Suprapubic skin (tissue), 4 donors: ENCODE measurements at regions not wholly inside any gene's neighbourhood (a gene's known extent, or its start where the extent isn't known, plus 50 kb on each side); places are given as distances from the start of the nearest gene placed in this dataset.

Experiments used
- DNase-seq, 2 donors: peaks; one replicate each; pipeline ENCODE4 v3.0.0-alpha.2; 2019; ENCODE audit warnings: low spot score in 2 of 2
- H3K27ac ChIP-seq: fragments of 200-600 bp; sonication (generic); one replicate; pipeline ENCODE4 v1.5.1; 2019
- H3K27me3 ChIP-seq: fragments of 200-600 bp; sonication (generic); one replicate; pipeline ENCODE4 v1.5.1; 2019
- H3K36me3 ChIP-seq: fragments of 200-600 bp; sonication (generic); one replicate; pipeline ENCODE4 v1.5.1; 2019
- H3K4me1 ChIP-seq: fragments of 200-600 bp; sonication (generic); one replicate; pipeline ENCODE4 v1.5.1; 2019
- H3K4me3 ChIP-seq: fragments of 200-600 bp; sonication (generic); one replicate; pipeline ENCODE4 v1.5.1; 2019; ENCODE audit warnings: mild to moderate bottlenecking
- H3K9me3 ChIP-seq: fragments of 200-600 bp; sonication (generic); one replicate; pipeline ENCODE4 v1.5.1; 2019
- EP300 ChIP-seq: sonication (generic); formaldehyde crosslinking; IDR thresholded peaks from one replicate; pipeline ENCODE4 v1.6.1; 2017; ENCODE audit warnings: antibody characterized with exemption
- POLR2A ChIP-seq, 2 donors: fragments of 450-650 bp; IDR thresholded peaks; one replicate each; pipeline ENCODE4 v1.6.1; 2017; ENCODE audit warnings: antibody characterized with exemption in 2 of 2, mild to moderate bottlenecking in 2 of 2, moderate library complexity in 2 of 2
- POLR2AphosphoS5 ChIP-seq, 3 donors: sonication (generic); formaldehyde crosslinking; IDR thresholded peaks; one replicate each; pipeline ENCODE4 v1.6.1; 2017; ENCODE audit warnings: antibody characterized with exemption in 3 of 3
- WGBS: methylation state at CpG from one replicate; pipeline ENCODE4 v1.1.5; 2018; 5-methylcytosine and 5-hydroxymethylcytosine counted together
- TF ChIP-seq, protein P1 (sequence below), 2 donors: fragments of 200-600 bp in 1 of 2; fragments of 450-650 bp in 1 of 2; sonication (generic) in 1 of 2; IDR thresholded peaks; one replicate each; pipeline ENCODE4 v1.5.1; 2016 to 2019; ENCODE audit warnings: antibody characterized with exemption in 2 of 2, mild to moderate bottlenecking in 1 of 2, moderate library complexity in 1 of 2

DNA sequence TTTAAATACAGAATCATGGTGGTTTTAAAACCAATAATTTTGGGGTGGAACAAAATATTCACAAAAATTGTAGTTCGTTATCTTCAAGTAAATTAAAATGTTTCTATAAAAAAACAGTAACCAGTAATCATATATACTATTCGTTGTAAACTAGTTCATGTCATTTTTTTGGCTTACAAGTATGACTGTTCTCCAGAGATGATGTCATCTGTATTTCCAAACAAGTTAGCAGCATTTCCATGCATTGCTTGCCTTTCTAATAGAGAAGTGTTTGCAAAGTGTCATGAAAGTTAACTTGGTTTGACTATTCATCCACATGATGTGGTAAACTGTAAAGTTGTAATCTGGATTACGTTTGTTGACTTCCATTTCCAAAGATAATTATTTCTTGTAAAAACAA, 717.9 kb upstream of the ADAMTS16 start:
- WGBS: 47% methylated on average over 3 of the region's 3 CpGs
- TF ChIP-seq, protein P1, sequence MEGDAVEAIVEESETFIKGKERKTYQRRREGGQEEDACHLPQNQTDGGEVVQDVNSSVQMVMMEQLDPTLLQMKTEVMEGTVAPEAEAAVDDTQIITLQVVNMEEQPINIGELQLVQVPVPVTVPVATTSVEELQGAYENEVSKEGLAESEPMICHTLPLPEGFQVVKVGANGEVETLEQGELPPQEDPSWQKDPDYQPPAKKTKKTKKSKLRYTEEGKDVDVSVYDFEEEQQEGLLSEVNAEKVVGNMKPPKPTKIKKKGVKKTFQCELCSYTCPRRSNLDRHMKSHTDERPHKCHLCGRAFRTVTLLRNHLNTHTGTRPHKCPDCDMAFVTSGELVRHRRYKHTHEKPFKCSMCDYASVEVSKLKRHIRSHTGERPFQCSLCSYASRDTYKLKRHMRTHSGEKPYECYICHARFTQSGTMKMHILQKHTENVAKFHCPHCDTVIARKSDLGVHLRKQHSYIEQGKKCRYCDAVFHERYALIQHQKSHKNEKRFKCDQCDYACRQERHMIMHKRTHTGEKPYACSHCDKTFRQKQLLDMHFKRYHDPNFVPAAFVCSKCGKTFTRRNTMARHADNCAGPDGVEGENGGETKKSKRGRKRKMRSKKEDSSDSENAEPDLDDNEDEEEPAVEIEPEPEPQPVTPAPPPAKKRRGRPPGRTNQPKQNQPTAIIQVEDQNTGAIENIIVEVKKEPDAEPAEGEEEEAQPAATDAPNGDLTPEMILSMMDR (IDR thresholded peaks at IDR 0.05): no peak
- TF ChIP-seq POLR2A (IDR thresholded peaks at IDR 0.05) (no peak), POLR2AphosphoS5 (IDR thresholded peaks at IDR 0.05) (no peak), EP300 (no peak)
- DNase-seq: no peak

DNA sequence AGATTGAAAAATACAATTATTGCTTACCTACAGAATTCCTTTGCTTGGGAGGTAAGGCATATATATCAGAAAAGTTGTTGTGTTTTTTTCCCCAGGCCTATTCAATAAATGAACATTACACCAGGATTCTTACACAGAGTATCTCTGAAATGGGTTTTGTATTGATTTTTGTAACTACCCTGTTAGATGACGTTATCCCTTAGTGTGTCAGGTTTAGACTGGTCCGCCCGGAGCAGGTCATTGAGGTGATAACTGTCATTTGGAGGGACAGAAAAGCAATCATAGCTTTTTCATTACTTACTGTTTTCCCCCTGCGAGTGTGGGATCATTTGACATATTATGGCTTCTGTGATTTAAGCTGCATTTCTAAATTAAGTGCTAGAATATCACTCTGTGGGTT, 715.2 kb upstream of the ADAMTS16 start:
- 88% methylated on average over 4 of the region's 4 CpGs for WGBS
- Histone ChIP-seq H3K27ac (no peak overlapping the region), H3K4me1 (no peaks in the 10 kb centered on the region), H3K9me3 (no peaks in the 10 kb centered on the region), H3K36me3 (no peaks in the 10 kb centered on the region), H3K4me3 (no peak overlapping the region), H3K27me3 (no peaks in the 10 kb centered on the region)
- no peak for DNase-seq
- TF ChIP-seq POLR2AphosphoS5 (IDR thresholded peaks at IDR 0.05) (no peak), EP300 (no peak), POLR2A (IDR thresholded peaks at IDR 0.05) (no peak)
- TF ChIP-seq, protein P1 (IDR thresholded peaks at IDR 0.05): no peak

More for the DNA sequence above, 717.9 kb upstream of the ADAMTS16 start:
- Histone ChIP-seq H3K4me3 (no peak overlapping the region), H3K9me3 (no peaks in the 10 kb centered on the region), H3K27me3 (no peaks in the 10 kb centered on the region), H3K27ac (no peak overlapping the region), H3K36me3 (no peaks in the 10 kb centered on the region), H3K4me1 (no peaks in the 10 kb centered on the region)

DNA sequence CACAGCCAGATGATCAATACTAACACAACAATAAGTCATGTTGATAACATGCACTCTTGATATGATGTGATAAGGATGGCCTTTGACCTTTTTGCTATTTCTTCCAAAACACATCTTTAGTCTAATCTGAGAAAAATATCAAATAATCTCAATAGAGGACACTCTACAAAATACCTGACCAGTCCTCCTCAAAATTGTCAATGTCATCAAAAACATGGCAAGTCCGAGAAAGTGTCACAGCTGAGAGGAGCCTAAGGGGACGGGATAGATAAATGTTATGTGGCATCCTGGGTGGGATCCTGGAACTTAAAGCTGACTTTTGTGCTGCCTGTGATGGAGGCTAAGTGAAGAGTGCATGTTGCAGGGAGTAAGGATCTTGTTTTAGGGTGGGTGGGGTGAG, 699.6 kb upstream of the ADAMTS16 start:
- H3K4me3 ChIP-seq: no peak overlapping the region
- no peak for DNase-seq
- TF ChIP-seq POLR2AphosphoS5 (IDR thresholded peaks at IDR 0.05) (no peak), EP300 (no peak), POLR2A (IDR thresholded peaks at IDR 0.05) (no peak)
- TF ChIP-seq, protein P1 (IDR thresholded peaks at IDR 0.05): no peak
- no peaks in the 10 kb centered on the region for H3K9me3 ChIP-seq
- no peaks in the 10 kb centered on the region for H3K36me3 ChIP-seq
- H3K4me1 ChIP-seq: no peaks in the 10 kb centered on the region
- WGBS: 76% methylated on average over 2 of the region's 2 CpGs
- H3K27ac ChIP-seq: no peak overlapping the region
- no peaks in the 10 kb centered on the region for H3K27me3 ChIP-seq

DNA sequence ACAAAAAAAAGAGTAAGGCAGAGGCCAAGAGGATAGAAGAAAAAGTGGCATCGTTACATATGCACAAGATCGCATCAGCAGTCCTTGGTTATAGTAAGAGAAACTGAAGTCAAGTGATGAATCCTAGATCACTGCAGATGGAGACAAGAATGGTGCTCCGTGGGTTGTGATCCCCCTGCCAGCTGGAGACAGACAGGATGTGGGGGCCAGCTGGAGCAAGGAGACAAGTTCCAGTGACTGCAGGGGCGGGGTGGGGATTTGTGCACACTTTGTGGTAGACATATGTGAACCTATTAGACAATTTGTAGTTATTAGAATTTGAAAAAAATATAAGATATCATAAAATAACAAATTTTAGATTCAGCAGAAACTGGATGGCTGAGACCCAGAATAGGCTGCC, 697.9 kb upstream of the ADAMTS16 start:
- H3K27me3 ChIP-seq: no peaks in the 10 kb centered on the region
- no peak for TF ChIP-seq EP300
- TF ChIP-seq, protein P1 (IDR thresholded peaks at IDR 0.05): no peak
- no peak for TF ChIP-seq POLR2AphosphoS5 (IDR thresholded peaks at IDR 0.05)
- H3K27ac ChIP-seq: no peak overlapping the region
- peaks cover 2% of the 10 kb centered on the region for H3K9me3 ChIP-seq
- no peaks in the 10 kb centered on the region for H3K36me3 ChIP-seq
- H3K4me1 ChIP-seq: no peaks in the 10 kb centered on the region
- no peak overlapping the region for H3K4me3 ChIP-seq
- DNase-seq: no peak
- WGBS: 65% methylated on average over 4 of the region's 4 CpGs

DNA sequence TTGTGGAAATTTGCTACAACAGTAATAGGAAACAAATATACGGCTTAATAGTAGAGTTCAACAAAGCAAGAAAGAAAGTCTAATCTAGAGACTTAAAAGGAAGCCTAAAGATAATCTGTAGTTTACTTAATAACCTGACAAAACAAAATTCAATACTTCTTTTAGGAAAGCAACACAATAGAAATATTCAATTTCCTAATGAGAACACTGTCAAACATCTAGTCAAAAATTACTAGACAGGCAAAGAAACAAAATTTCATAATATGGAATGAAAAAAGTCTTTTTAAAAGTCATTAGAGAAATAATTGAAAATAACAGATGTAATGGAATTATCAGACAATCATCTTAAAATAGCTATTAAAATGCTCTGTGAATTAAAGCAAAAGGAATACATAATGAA, 692.5 kb upstream of the ADAMTS16 start:
- TF ChIP-seq, protein P1 (IDR thresholded peaks at IDR 0.05): no peak
- TF ChIP-seq POLR2A (IDR thresholded peaks at IDR 0.05) (no peak), POLR2AphosphoS5 (IDR thresholded peaks at IDR 0.05) (no peak), EP300 (no peak)
- no peaks in the 10 kb centered on the region for H3K27me3 ChIP-seq
- DNase-seq: no peak
- H3K36me3 ChIP-seq: no peaks in the 10 kb centered on the region
- H3K9me3 ChIP-seq: peaks cover 6% of the 10 kb centered on the region
- no peak overlapping the region for H3K4me3 ChIP-seq
- H3K27ac ChIP-seq: no peak overlapping the region
- no peaks in the 10 kb centered on the region for H3K4me1 ChIP-seq
- 96% methylated on average over 1 of the region's 1 CpG for WGBS
